Thoracic aorta (tissue), 2 donors: ENCODE measurements at regions not wholly inside any gene's neighbourhood (a gene's known extent, or its start where the extent isn't known, plus 50 kb on each side); places are given as distances from the start of the nearest gene placed in this dataset.

Experiments
- ATAC-seq: fragments of 150-250 bp; one replicate; pipeline ENCODE4 v1.8.0; 2017; ENCODE audit warnings: low read depth; ENCODE audit not compliant: insufficient number of reproducible peaks, low FRiP score
- DNase-seq: peaks from one replicate; pipeline ENCODE4 v3.0.0-alpha.2; 2020; ENCODE audit warnings: low spot score
- H3K27ac ChIP-seq, 2 donors: fragments of 200-600 bp; sonication (generic); 1 replicate in 1 of 2; 2 replicates in 1 of 2; pipeline ENCODE4 v1.5.1; 2016; ENCODE audit warnings: mild to moderate bottlenecking in 2 of 2, moderate library complexity in 2 of 2
- H3K27me3 ChIP-seq: fragments of 200-600 bp; sonication (generic); replicated peaks from 2 replicates; pipeline ENCODE4 v1.6.0; 2016; ENCODE audit warnings: mild to moderate bottlenecking; ENCODE audit not compliant: insufficient read depth
- H3K36me3 ChIP-seq: fragments of 200-600 bp; sonication (generic); one replicate; pipeline ENCODE4 v1.5.1; 2016
- H3K4me1 ChIP-seq, 2 donors: fragments of 200-600 bp; sonication (generic); 1 replicate in 1 of 2; 2 replicates in 1 of 2; pipeline versions ENCODE4 v1.5.1 to v1.6.0; 2016; ENCODE audit warnings: low read depth in 2 of 2, mild to moderate bottlenecking in 1 of 2; ENCODE audit not compliant: control insufficient read depth in 1 of 2
- H3K4me3 ChIP-seq: fragments of 200-600 bp; sonication (generic); 2 replicates; pipeline ENCODE4 v1.5.1; 2016; ENCODE audit warnings: mild to moderate bottlenecking
- H3K9me3 ChIP-seq: fragments of 200-600 bp; sonication (generic); 2 replicates; pipeline ENCODE4 v1.5.1; 2016
- TF ChIP-seq, protein P1 (sequence below): fragments of 200-600 bp; sonication (generic); IDR thresholded peaks from one replicate; pipeline ENCODE4 v1.5.1; 2019; ENCODE audit warnings: antibody characterized with exemption

DNA sequence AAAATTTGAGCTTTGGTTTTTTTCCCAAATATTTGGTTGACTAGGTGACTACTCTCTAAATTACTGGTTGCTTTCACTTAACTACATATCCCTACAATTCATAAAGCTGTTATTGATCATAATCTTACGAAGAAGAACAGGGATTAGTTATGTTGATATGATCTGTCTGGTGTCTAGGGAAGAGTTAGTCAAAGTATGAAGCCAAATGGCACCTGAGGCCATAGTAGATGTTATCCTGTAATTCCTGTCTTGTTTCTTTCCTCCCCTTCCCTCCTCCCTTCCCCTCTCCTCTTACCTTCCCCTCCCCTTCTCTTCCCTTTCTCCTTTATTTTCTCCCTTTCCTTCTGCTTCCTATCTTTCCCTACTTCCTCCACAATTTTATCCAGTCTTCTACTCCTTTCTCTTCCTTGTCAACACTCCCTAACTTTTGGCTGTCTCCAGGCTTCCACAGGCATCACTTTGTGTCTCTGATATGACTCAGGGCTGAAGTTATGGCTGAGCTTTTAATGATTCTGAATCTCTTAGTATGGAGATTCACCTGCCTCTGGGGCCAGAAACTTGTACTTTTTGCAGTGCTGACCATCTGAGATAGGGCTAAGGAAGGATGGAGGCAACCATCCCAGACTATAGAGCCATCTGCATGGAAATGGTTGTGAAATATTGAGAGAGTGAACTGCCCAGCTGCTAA is 149.9 kb upstream of the TCF4 start:
- H3K4me1 ChIP-seq: peaks cover 0 to 4% of the 10 kb centered on the region in 2 donors
- TF ChIP-seq, protein P1, sequence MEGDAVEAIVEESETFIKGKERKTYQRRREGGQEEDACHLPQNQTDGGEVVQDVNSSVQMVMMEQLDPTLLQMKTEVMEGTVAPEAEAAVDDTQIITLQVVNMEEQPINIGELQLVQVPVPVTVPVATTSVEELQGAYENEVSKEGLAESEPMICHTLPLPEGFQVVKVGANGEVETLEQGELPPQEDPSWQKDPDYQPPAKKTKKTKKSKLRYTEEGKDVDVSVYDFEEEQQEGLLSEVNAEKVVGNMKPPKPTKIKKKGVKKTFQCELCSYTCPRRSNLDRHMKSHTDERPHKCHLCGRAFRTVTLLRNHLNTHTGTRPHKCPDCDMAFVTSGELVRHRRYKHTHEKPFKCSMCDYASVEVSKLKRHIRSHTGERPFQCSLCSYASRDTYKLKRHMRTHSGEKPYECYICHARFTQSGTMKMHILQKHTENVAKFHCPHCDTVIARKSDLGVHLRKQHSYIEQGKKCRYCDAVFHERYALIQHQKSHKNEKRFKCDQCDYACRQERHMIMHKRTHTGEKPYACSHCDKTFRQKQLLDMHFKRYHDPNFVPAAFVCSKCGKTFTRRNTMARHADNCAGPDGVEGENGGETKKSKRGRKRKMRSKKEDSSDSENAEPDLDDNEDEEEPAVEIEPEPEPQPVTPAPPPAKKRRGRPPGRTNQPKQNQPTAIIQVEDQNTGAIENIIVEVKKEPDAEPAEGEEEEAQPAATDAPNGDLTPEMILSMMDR: no peak
- H3K36me3 ChIP-seq: no peaks in the 10 kb centered on the region
- no peaks in the 10 kb centered on the region for H3K27me3 ChIP-seq
- DNase-seq (no peak), ATAC-seq (no peak)
- no peak overlapping the region for H3K4me3 ChIP-seq
- no peaks in the 10 kb centered on the region for H3K9me3 ChIP-seq
- no peak overlapping the region for H3K27ac ChIP-seq

- peaks cover 0 to 11% of the 10 kb centered on the region in 2 donors for H3K4me1 ChIP-seq
- no peaks in the 10 kb centered on the region for H3K9me3 ChIP-seq
- no peaks in the 10 kb centered on the region for H3K27me3 ChIP-seq
- H3K36me3 ChIP-seq: no peaks in the 10 kb centered on the region
- no peak for ATAC-seq
- TF ChIP-seq, protein P1: no peak
- no peak overlapping the region for H3K4me3 ChIP-seq
- no peak for DNase-seq
- no peak overlapping the region for H3K27ac ChIP-seq
Observed at GRCh38 chr18:55737266-55737665, 149.3 kb upstream of the TCF4 start.

- H3K4me1 ChIP-seq: peaks cover 0 to 13% of the 10 kb centered on the region in 2 donors
- H3K27me3 ChIP-seq: no peaks in the 10 kb centered on the region
- DNase-seq (no peak), ATAC-seq (no peak)
- H3K36me3 ChIP-seq: no peaks in the 10 kb centered on the region
- H3K27ac ChIP-seq: no peak overlapping the region
- TF ChIP-seq, protein P1: no peak
- H3K9me3 ChIP-seq: no peaks in the 10 kb centered on the region
- H3K4me3 ChIP-seq: no peak overlapping the region
Observed at GRCh38 chr18:55735969-55736368, 148.0 kb upstream of the TCF4 start.

GRCh38 chr18:55735199-55735855 is 147.3 kb upstream of the TCF4 start:
- Histone ChIP-seq H3K27ac (no peak overlapping the region), H3K9me3 (no peaks in the 10 kb centered on the region), H3K4me3 (no peak overlapping the region), H3K36me3 (no peaks in the 10 kb centered on the region), H3K27me3 (no peaks in the 10 kb centered on the region), H3K4me1 (peaks cover 0 to 13% of the 10 kb centered on the region in 2 donors)
- ATAC-seq: no peak
- no peak for DNase-seq
- TF ChIP-seq, protein P1: no peak

DNA sequence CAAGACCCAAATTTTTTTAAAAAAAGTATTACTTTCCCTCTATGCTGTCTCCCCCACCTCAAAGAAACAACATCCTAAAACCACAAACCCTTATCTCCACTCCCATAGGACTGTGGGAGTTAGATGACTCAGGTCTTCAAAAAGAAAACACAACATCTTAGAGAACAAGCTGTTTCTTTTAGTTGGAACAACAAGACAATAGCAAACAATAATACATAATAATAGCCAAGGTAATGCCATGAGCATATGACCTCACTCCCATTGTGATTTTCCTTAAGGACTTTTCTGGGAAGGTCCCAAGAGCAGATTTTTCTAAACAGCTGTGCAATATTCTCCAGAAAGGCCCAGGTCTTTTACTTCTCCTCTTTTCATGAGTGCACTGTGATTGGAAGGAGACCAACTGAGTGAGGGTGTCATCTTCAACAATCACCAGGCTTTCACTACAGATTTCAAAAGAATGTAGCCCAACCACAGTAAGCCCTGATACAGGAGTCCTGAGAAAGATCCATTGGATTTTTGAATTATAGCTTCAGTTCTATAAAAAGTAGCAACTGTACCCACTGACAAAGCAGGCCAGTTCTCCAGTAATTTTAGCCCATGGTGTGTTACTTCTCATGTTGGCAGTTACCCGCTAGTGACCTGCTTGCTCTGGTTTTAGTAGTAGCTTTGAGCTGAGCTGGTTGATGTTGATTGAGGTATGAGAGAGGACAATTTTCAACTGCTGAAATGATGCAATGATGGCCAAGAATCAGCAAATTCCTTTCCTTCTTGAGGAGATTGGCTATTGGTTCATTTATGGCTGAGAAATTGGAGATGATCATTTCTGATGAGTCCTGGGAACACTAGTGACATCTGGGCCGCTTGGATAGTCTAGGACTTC is 144.5 kb upstream of the TCF4 start:
- ATAC-seq (no peak), DNase-seq (no peak)
- Histone ChIP-seq H3K9me3 (no peaks in the 10 kb centered on the region), H3K27me3 (no peaks in the 10 kb centered on the region), H3K4me3 (no peak overlapping the region), H3K36me3 (no peaks in the 10 kb centered on the region), H3K4me1 (peaks cover 0 to 13% of the 10 kb centered on the region in 2 donors), H3K27ac (no peak overlapping the region)
- TF ChIP-seq, protein P1: no peak
